ENCODE measurements at regions not wholly inside any gene's neighbourhood (a gene's known extent, or its start where the extent isn't known, plus 50 kb on each side); places are given as distances from the start of the nearest gene placed in this dataset.

DNA sequence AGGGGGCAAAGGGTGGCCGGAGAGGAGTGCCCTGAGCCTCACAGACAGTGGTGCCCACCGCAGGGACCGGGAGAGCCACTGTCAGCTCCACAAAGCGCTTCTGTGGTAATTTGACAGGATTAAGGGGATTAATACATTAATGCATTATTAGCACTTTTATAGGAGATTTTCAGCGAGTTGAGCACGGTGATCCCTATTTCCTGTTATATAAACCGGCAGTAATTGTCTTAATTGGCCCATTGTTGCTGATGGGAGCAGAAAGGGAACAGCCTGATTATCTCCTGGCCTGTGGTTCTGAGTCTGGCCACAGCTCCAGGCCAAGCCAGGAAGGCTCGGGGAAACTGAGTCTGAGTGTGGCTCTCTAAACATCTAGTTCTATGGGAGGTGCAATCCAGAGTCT lies 423.6 kb downstream of the CDK5RAP2 start:
- no peak for ATAC-seq
- H3K4me1 ChIP-seq: no peaks in the 10 kb centered on the region
- WGBS (ENCODE audit: insufficient coverage, low coverage, low lambda C conversion rate, missing lambda C conversion rate): 62% methylated on average over 5 of the region's 8 CpGs

DNA sequence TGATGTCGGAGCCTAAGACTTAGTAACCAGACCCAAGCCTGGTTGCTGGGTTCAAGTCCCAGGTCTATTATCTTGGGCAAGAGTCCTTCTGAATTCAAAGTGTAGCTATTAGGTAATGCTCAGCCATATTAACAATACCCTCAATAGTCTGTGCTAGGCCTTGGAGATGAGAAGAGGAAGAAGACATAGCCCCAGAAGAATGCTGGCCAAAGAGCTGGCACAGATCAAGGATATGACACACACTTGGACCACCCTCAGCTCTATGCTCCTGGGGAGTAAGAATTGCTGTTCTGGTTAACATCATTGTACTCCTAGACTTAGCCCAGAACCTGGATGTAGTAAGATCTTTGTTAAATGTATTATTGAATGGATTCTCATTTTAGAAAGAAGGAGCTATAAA lies 426.7 kb downstream of the CDK5RAP2 start:
- ATAC-seq (no peak), DNase-seq (no peak)
- H3K27me3 ChIP-seq: no peaks in the 10 kb centered on the region
- H3K9me3 ChIP-seq: no peaks in the 10 kb centered on the region
- H3K4me3 ChIP-seq: no peak overlapping the region
- no peaks in the 10 kb centered on the region for H3K4me1 ChIP-seq
- TF ChIP-seq, protein P1, sequence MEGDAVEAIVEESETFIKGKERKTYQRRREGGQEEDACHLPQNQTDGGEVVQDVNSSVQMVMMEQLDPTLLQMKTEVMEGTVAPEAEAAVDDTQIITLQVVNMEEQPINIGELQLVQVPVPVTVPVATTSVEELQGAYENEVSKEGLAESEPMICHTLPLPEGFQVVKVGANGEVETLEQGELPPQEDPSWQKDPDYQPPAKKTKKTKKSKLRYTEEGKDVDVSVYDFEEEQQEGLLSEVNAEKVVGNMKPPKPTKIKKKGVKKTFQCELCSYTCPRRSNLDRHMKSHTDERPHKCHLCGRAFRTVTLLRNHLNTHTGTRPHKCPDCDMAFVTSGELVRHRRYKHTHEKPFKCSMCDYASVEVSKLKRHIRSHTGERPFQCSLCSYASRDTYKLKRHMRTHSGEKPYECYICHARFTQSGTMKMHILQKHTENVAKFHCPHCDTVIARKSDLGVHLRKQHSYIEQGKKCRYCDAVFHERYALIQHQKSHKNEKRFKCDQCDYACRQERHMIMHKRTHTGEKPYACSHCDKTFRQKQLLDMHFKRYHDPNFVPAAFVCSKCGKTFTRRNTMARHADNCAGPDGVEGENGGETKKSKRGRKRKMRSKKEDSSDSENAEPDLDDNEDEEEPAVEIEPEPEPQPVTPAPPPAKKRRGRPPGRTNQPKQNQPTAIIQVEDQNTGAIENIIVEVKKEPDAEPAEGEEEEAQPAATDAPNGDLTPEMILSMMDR (IDR thresholded peaks at IDR 0.05): no peak
- TF ChIP-seq POLR2A (IDR thresholded peaks at IDR 0.05): no peak
- intact Hi-C loops (cut with DNase I): no loop called here
- H3K27ac ChIP-seq: no peak overlapping the region
- H3K36me3 ChIP-seq: no peaks in the 10 kb centered on the region
- WGBS (ENCODE audit: insufficient coverage, low coverage, low lambda C conversion rate, missing lambda C conversion rate): 100% methylated on average over 1 of the region's 1 CpG

More for the DNA sequence above, 423.6 kb downstream of the CDK5RAP2 start:
- intact Hi-C loops (cut with DNase I): no loop called here
- no peak for DNase-seq
- no peak for TF ChIP-seq POLR2A (IDR thresholded peaks at IDR 0.05)
- TF ChIP-seq, protein P1 (IDR thresholded peaks at IDR 0.05): no peak
- no peaks in the 10 kb centered on the region for H3K27me3 ChIP-seq
- no peaks in the 10 kb centered on the region for H3K9me3 ChIP-seq
- no peak overlapping the region for H3K27ac ChIP-seq
- H3K4me3 ChIP-seq: no peak overlapping the region
- no peaks in the 10 kb centered on the region for H3K36me3 ChIP-seq

GRCh38 chr9:120152295-120152694 lies 427.7 kb downstream of the CDK5RAP2 start:
- ATAC-seq: no peak
- WGBS (ENCODE audit: insufficient coverage, low coverage, low lambda C conversion rate, missing lambda C conversion rate): 44% methylated on average over 1 of the region's 4 CpGs
- no peak overlapping the region for H3K4me3 ChIP-seq

DNA sequence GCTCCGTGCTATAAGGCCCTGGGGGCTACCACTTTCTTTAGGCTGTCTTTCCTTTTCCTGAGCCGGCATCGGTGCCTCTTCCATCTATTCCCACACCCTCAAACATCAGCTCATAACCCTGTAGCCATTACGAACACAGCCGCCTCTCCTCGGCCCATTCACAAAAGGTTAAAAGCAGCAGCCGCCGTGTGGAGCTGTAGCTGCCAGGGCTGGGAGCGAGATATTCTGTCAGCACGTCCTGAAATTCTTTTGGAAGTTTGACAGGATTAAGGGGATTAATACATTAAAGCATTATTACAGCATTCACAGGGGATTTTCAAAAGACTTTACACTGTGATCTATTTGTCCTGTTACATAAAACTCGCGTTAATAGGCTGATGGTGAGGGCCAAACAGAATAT lies 428.2 kb downstream of the CDK5RAP2 start:
- DNase-seq (no peak), ATAC-seq (no peak)
- Histone ChIP-seq H3K27me3 (no peaks in the 10 kb centered on the region), H3K36me3 (no peaks in the 10 kb centered on the region), H3K27ac (no peak overlapping the region), H3K4me3 (no peak overlapping the region), H3K4me1 (no peaks in the 10 kb centered on the region), H3K9me3 (no peaks in the 10 kb centered on the region)
- TF ChIP-seq, protein P1 (IDR thresholded peaks at IDR 0.05): no peak
- no peak for TF ChIP-seq POLR2A (IDR thresholded peaks at IDR 0.05)
- intact Hi-C loops (cut with DNase I): no loop called here
- 56% methylated on average over 10 of the region's 12 CpGs for WGBS (ENCODE audit: insufficient coverage, low coverage, low lambda C conversion rate, missing lambda C conversion rate)

More at GRCh38 chr9:120152295-120152694, 427.7 kb downstream of the CDK5RAP2 start:
- Histone ChIP-seq H3K27me3 (no peaks in the 10 kb centered on the region), H3K9me3 (no peaks in the 10 kb centered on the region), H3K27ac (no peak overlapping the region), H3K36me3 (no peaks in the 10 kb centered on the region), H3K4me1 (no peaks in the 10 kb centered on the region)
- intact Hi-C loops (cut with DNase I): no loop called here
- DNase-seq: no peak
- no peak for TF ChIP-seq POLR2A (IDR thresholded peaks at IDR 0.05)
- TF ChIP-seq, protein P1 (IDR thresholded peaks at IDR 0.05): no peak

DNA sequence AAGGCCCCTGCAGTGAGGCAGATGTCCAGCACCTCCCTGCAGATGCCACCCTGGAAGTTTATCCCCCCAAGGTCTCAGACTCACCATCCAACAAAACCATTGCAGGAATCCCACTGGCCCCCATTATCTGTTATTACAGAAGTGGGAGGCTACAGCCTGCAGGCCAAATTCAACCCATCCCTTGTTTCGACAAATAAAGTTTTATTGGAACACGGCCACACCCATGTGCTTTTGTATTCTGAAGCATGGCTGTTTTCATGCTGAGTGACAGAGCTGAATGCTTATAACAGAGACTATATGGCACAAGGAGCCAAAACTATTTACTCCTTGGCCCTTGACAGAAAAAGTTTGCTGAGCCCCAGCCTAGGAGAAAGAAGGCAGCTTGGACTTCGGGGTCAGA lies 428.8 kb downstream of the CDK5RAP2 start:
- TF ChIP-seq, protein P1 (IDR thresholded peaks at IDR 0.05): no peak
- no peak for TF ChIP-seq POLR2A (IDR thresholded peaks at IDR 0.05)
- Histone ChIP-seq H3K27me3 (no peaks in the 10 kb centered on the region), H3K4me3 (no peak overlapping the region), H3K4me1 (no peaks in the 10 kb centered on the region), H3K9me3 (no peaks in the 10 kb centered on the region), H3K36me3 (no peaks in the 10 kb centered on the region), H3K27ac (no peak overlapping the region)
- intact Hi-C loops (cut with DNase I): no loop called here
- DNase-seq: no peak
- no peak for ATAC-seq
- 66% methylated on average over 3 of the region's 3 CpGs for WGBS (ENCODE audit: insufficient coverage, low coverage, low lambda C conversion rate, missing lambda C conversion rate)
